HG03159 (cell line): ENCODE measurements at regions not wholly inside any gene's neighbourhood (a gene's known extent, or its start where the extent isn't known, plus 50 kb on each side); places are given as distances from the start of the nearest gene placed in this dataset.
"Not testable (repeated sequence)": the region's sequence is repeated elsewhere in the genome, so short reads cannot be mapped to it uniquely, and the experiment has no call there.

Source experiments
- ATAC-seq: cut with Tn5 transposase; IDR thresholded peaks from one replicate; pipeline ENCODE4 v1.9.1; 2021; ENCODE audit warnings: mild to moderate bottlenecking, moderate library complexity; ENCODE audit not compliant: unreplicated experiment

DNA sequence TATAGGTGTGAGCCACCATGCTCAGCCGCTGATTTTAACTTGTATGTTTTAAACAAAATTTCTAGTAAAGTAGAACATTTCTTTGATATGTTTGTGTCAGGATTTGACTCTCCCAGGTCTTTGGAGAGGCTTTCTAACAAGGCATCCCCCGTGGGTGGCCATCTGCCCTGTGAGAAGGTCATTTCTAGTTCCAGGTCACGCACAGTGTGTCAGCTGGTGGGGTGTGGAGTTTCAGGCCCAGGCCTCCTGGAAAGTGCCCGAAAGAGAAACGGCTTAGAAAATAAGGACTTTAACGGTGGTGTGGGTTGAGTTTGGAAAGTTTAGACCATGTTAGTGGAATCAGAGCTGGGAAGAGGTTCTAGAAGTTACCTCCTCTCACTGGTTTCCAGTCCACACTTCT is 61.0 kb downstream of the SPDYE17 start:
- ATAC-seq = not testable (repeated sequence)

DNA sequence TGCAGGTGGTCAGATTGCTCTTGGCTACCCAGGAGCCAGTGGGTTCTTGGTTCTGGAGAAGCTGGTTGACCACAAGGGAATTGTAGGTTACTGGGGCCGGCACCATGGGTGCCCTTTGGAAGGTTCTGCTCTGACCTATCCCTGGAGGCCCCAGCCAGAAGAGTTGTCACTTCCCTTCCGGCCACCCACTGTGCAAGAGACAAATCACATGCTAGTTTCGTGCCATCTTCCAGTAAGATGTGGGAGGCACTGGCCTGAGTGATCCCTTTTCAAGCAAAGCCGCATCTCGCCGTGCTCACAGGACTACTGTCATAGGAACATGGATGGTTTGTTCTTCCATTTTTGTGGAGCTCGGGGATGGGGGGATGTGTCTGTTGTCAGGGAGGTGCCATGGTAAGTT is 62.3 kb downstream of the SPDYE17 start:
- not testable (repeated sequence) for ATAC-seq

- not testable (repeated sequence) for ATAC-seq
These were observed 66.2 kb downstream of the SPDYE17 start for GRCh38 chr7:76965731-76966548.

DNA sequence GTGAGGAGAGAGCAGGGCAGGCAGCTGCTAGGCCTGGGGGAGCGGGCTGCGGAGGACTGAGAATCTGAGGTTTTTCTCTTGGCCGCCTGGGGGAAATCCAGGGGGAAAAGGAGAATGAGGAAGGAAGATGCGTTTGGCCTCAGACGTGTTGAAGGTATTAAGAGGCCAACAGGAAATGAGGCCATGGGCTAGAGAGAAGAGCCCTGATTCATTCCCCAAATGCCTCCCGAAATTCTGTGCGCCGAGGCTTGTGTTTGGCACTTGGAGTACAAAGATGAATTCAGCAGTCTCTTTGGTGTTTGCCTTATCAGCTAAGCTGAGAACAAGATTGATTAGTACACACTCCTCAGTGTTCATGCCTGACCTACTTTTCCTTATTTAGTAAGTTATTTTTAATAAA is 68.1 kb downstream of the SPDYE17 start:
- not testable (repeated sequence) for ATAC-seq

DNA sequence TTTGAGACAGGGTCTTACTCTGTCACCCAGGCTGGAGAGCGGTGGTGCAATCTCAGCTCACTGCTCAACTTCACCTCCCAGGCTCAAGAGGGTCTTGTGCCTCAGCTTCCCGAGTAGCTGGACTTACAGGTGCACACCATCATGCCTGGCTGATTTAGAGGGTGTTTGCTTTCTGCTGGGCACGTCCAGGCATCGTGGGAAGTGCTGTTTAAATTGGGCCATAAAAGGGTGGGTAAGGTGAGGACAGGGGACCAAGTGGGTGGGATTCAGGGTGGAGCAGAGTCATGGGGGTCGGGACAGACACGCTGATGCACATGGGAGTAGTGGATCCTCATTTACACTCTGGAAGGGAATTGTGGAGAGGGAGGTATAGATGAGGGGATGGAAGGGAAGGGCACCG is 69.1 kb downstream of the SPDYE17 start:
- ATAC-seq = not testable (repeated sequence)

DNA sequence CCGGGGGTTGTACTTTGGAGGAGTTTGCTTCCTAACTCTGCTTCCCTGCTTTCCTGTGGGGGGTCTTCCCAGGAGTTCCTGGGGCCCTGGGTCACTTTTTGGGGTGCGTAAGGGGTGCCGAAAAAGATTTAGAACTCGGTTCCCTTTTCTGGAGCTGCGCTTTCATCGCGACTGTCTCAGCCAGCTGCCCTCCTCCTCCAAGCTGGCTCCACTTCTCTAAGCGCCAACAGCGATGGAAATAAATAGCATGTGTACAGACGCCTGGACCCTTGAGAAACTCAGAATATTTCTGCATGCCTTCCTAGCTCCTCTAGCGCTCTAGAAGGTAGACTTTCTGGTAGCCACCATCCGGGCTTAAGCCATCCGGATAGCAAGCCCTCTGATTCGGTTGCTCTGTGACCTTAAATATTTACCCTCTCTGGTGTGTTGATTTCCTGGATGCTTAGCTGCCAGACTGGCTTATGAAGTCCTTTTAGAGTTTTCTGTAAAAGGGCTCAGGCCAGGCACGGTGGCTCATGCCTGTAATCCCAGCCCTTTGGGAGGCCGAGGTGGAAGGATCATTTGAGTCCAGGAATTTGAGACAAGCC is 71.7 kb downstream of the SPDYE17 start:
- peak; percentile 18 for ATAC-seq

- peak; percentile 96 for ATAC-seq
These were observed 72.4 kb downstream of the SPDYE17 start for GRCh38 chr7:76959573-76960399.

DNA sequence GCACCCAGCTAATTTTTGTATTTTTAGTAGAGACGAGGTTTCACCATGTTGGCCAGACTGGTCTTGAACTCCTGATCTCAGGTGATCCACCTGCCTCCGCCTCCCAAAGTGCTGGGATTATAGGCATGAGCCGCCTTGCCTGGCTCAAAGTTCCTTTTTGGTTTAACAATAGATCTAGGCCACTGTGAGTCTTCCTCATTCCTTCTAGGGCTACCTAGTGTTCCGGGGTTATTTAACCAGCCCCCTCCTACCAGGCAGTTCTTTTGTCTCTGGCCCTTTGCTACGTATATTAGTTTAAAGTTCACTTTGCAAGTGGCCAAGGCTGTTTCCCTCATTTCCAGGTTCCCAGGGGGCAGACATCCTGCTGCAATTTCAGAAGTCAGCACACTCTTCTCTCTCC is 75.6 kb downstream of the SPDYE17 start:
- not testable (repeated sequence) for ATAC-seq

DNA sequence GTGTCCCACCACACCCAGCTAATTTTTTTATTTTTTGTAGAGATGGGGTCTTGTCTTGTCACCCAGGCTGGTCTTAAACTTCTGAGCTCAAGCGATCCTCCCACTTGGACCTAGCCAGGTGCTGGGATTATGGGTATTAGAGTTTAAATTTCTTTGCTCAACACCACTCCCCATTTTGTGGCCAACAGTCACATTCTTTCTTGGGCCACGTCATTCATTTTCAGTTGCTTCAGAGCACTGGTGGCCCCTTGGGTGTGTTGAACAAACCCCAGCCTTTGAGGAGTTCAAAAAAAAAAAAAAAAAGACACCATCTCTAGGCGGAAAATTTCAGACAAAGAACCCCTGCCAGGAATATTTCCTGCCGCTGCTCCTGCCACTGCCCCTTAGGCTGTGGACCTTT is 77.0 kb downstream of the SPDYE17 start:
- ATAC-seq = not testable (repeated sequence)

DNA sequence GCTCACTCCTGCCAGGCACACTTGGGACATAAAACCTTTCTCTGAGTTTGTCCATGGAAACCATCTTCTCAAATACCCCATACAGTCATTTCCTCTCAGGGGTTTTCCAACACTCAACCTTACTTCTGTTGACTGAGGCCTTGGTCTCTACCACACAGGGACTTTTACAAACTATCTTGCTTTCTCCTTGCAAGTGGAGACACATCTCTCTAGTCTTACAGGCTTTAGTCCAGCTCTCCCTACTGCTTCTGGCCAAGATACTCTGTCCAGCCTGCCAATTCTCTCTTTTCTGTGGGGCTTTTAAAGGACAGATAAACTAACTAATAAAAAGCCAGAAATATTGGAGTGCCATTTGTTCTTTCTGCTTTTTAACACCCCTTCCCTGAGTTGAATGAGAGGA is 87.6 kb downstream of the SPDYE17 start:
- peak; percentile 67 for ATAC-seq

DNA sequence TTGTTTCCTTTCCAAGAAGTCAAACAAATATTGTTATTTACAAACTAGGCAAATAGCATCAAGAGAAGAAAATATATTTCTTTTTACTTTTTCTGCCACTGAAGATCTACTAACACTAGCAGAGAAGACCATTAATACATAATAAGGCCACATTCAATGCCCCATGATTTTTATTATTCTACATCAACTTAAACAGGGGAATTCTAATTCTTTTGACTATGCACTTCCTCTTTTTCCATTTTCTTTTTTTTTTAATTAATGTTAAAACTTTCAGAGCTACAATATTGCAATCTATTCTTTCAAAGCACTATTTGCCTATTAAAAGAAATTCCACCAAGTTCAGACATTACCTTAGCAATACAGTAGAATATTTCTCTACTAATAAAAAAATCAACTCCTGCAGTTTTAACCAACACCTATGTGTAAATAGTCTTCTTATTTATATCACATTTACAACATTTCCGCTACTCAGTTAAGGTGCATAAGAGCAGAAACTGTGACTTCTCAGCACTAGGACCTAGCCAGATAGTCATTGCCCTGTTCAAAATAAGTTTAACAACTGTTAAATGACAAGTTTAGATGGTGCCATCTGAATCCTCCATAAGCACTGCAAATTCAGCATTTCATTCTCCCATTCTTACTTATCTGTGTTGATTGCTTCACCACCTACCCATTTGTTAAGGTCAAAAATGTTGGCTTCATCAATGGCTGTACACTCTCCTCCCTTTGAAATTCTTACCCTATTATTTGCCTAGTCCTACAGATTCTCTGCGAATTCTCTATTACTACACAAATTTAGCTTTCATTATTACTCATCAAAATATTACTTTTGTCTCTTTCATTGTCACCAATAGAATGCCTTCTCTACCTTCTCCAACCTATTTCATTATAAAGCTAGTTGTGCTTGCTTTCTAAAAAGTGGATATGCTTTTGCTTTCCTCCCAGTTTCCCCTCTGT is 90.1 kb downstream of the SPDYE17 start:
- ATAC-seq = not testable (repeated sequence)

DNA sequence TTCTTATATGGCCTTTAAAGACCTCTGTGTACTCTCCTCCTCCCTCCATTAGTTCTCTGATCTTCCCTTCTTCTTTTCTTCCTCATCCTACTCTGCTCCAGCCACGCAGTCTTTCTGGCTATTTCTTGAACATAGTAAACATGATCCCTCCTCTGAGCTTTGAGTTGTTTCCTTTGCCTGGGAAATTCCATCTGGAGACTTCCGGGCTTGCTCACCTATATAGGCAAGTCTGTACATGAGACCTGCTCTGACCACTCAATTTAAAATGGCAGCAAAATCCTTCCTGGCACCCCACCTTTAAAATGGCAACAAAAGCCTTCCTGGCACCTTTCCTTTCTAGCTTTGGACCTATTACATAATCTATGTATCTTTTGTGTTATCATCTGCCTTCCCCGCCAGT is 94.4 kb downstream of the SPDYE17 start:
- ATAC-seq = not testable (repeated sequence)

DNA sequence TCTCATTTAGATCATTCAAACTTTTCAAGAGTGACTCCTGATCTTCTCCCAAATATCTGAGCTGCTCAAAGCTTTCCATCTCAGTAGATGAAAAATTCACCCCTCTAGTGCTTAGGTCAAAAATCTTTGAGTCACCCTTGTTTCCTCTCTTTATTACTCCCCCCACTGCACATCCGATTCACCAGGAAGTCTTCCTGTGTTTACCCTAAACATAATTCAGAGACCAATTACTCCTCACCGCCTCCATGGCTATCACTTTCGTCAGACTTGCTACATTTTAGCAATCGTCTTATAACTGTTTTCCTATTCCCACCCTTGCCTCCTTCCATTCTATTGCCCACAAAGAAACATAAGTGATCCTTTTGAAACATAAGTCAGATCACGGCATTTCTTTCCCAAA is 94.8 kb downstream of the SPDYE17 start:
- not testable (repeated sequence) for ATAC-seq

DNA sequence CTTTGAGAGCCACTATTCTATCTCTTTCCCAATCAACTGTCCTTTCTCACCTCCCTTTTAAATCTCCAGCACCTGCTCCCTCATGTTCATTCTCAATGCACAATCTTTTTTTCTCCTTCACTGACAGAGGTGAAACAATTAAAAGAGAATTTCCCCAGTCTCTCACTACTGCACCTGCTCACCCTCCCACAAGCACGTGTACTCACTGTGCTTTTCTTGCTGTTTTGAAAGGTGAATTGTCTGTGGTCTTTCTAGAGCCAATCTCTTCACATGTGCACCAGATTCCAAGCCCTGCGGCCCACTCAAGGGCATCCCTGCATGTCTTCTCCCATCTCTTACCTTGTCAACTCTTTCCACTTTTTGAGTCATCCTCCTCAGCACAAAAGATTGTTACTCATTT is 95.8 kb downstream of the SPDYE17 start:
- not testable (repeated sequence) for ATAC-seq

- not testable (repeated sequence) for ATAC-seq
These were observed 97.5 kb downstream of the SPDYE17 start for GRCh38 chr7:76934711-76935110.

DNA sequence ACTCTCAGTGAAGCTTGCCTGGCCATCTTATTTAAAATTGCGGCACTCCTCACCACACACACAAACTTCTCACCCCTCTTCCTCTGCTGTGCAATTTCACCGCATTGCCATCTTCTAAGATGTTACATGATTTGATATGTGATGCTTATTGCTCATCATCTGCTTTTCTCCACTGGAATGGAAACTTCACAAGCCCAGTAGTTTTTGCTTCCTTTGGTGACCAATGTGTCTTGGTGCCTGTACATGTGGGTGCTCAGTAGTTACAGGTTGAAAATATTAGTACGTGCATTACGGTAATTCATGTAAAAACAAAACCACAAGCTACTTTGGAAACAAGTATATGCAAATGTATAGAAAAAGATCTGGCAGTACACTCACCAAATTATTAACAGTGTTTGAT is 99.2 kb downstream of the SPDYE17 start:
- peak; percentile 83 for ATAC-seq

GRCh38 chr7:76931441-76931840 is 100.7 kb downstream of the SPDYE17 start:
- not testable (repeated sequence) for ATAC-seq

GRCh38 chr7:76930416-76930815 is 101.7 kb downstream of the SPDYE17 start:
- ATAC-seq = not testable (repeated sequence)

DNA sequence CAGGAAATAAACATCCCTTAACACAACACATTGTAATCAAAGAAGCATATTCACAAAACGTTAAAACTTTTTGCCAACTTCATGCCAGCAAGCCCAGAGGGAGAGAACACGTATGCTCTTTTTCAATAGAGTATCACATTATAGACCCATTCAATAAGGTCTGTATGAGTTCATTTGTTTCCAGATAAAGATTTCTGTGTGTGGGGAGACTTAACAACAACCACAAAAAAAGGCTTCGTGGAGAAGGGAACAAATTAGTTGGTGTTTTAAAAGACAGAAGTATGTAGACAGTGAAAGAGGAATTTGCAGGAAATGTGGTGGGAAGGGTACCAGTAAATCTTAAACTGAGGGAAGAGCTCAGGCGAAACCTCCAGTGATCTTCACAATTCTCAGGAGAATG is 103.4 kb downstream of the SPDYE17 start:
- ATAC-seq = not testable (repeated sequence)

GRCh38 chr7:76927741-76928393 is 104.3 kb downstream of the SPDYE17 start:
- ATAC-seq = peak; percentile 73
